HEK293T (cell line): ENCODE measurements at regions not wholly inside any gene's neighbourhood (a gene's known extent, or its start where the extent isn't known, plus 50 kb on each side); places are given as distances from the start of the nearest gene placed in this dataset.

Experiments
- CTCF ChIA-PET: fragments of 350-600 bp; formaldehyde crosslinking; extraction: SDS; loops from one replicate; lab custom pipeline; 2021; ENCODE audit warnings: antibody characterized with exemption, inconsistent platforms; lab: Yijun Ruan, JAX
- POLR2A ChIA-PET: fragments of 350-600 bp; formaldehyde crosslinking; extraction: SDS; loops from one replicate; lab custom pipeline; 2020; ENCODE audit warnings: antibody characterized with exemption, inconsistent platforms; lab: Yijun Ruan, JAX
- DNase-seq: peaks from one replicate; pipeline ENCODE4 v3.0.0; 2012; ENCODE audit warnings: mixed read lengths; ENCODE audit errors: extremely low spot score
- ARNT ChIP-seq: fragments of 450-650 bp; IDR thresholded peaks from 2 replicates; pipeline ENCODE4 v1.6.1; 2017; ENCODE audit warnings: mild to moderate bottlenecking
- BHLHE40 ChIP-seq: fragments of 450-650 bp; IDR thresholded peaks from 2 replicates; pipeline ENCODE4 v1.6.1; 2016; ENCODE audit warnings: mild to moderate bottlenecking, moderate library complexity, borderline replicate concordance
- CTBP1 ChIP-seq: fragments of 450-650 bp; IDR thresholded peaks from 2 replicates; pipeline ENCODE4 v1.6.1; 2016; ENCODE audit warnings: borderline replicate concordance
- ELF4 ChIP-seq: fragments of 450-650 bp; IDR thresholded peaks from 2 replicates; pipeline ENCODE4 v1.6.1; 2017; ENCODE audit warnings: antibody characterized with exemption
- FOXA1 ChIP-seq: fragments of 450-650 bp; IDR thresholded peaks from 2 replicates; pipeline ENCODE4 v1.6.1; 2016; ENCODE audit warnings: mild to moderate bottlenecking
- FOXK2 ChIP-seq: fragments of 450-650 bp; IDR thresholded peaks from 2 replicates; pipeline ENCODE4 v1.6.1; 2016; ENCODE audit warnings: mild to moderate bottlenecking
- FOXM1 ChIP-seq: fragments of 450-650 bp; IDR thresholded peaks from 2 replicates; pipeline ENCODE4 v1.6.1; 2017; ENCODE audit warnings: mild to moderate bottlenecking, borderline replicate concordance
- HDGF ChIP-seq: fragments of 450-650 bp; IDR thresholded peaks from 2 replicates; pipeline ENCODE4 v1.6.1; 2017; ENCODE audit warnings: antibody characterized with exemption, borderline replicate concordance
- L3MBTL2 ChIP-seq: fragments of 450-650 bp; conservative IDR thresholded peaks from 2 replicates; pipeline ENCODE4 v1.6.1; 2016; ENCODE audit warnings: mild to moderate bottlenecking
- LEF1 ChIP-seq: fragments of 450-650 bp; IDR thresholded peaks from 2 replicates; pipeline ENCODE4 v1.6.1; 2017; ENCODE audit warnings: mild to moderate bottlenecking, borderline replicate concordance
- NFRKB ChIP-seq: fragments of 450-650 bp; IDR thresholded peaks from 2 replicates; pipeline ENCODE4 v1.6.1; 2016; ENCODE audit warnings: mild to moderate bottlenecking, moderate library complexity
- PKNOX1 ChIP-seq: fragments of 450-650 bp; IDR thresholded peaks from 2 replicates; pipeline ENCODE4 v1.6.1; 2016
- SP1 ChIP-seq: fragments of 450-650 bp; IDR thresholded peaks from 2 replicates; pipeline ENCODE4 v1.6.1; 2017
- SUZ12 ChIP-seq: fragments of 450-650 bp; IDR thresholded peaks from 2 replicates; pipeline ENCODE4 v1.6.1; 2016; ENCODE audit warnings: mild to moderate bottlenecking
- TARDBP ChIP-seq: fragments of 450-650 bp; IDR thresholded peaks from 2 replicates; pipeline ENCODE4 v1.6.1; 2016
- ZNF384 ChIP-seq: fragments of 450-650 bp; IDR thresholded peaks from 2 replicates; pipeline ENCODE4 v1.6.1; 2016

GRCh38 chr4:36665985-36666527 is 384.6 kb downstream of the DTHD1 start:
- CTCF ChIA-PET: no interaction called here
- TF ChIP-seq ELF4 (no peak), FOXK2 (no peak), TARDBP (no peak), SP1 (no peak), LEF1 (no peak), FOXA1 (no peak)
- no peak for DNase-seq
- POLR2A ChIA-PET: no interaction called here

- no peak for TF ChIP-seq NFRKB
- TF ChIP-seq SUZ12: no peak
- no peak for TF ChIP-seq ARNT
- no peak for TF ChIP-seq FOXA1
- TF ChIP-seq CTBP1: no peak
- TF ChIP-seq PKNOX1: no peak
- no peak for TF ChIP-seq LEF1
- TF ChIP-seq HDGF: no peak
- no peak for TF ChIP-seq L3MBTL2
- TF ChIP-seq TARDBP: no peak
- no peak for TF ChIP-seq BHLHE40
- TF ChIP-seq SP1: no peak
- TF ChIP-seq ELF4: no peak
- no peak for TF ChIP-seq FOXM1
- TF ChIP-seq ZNF384: no peak
- no peak for TF ChIP-seq FOXK2
- CTCF ChIA-PET: no interaction called here
Measured at GRCh38 chr4:36675436-36675835, 394.0 kb downstream of the DTHD1 start.

GRCh38 chr4:36676139-36677050 is 395.0 kb downstream of the DTHD1 start:
- ChIA-PET POLR2A (no interaction called here), CTCF (no interaction called here)
- no peak for TF ChIP-seq ZNF384
- no peak for DNase-seq

More at GRCh38 chr4:36675436-36675835, 394.0 kb downstream of the DTHD1 start:
- no peak for DNase-seq
- POLR2A ChIA-PET: no interaction called here

- ChIA-PET CTCF (no interaction called here), POLR2A (no interaction called here)
- TF ChIP-seq SP1: no peak
- no peak for TF ChIP-seq HDGF
- no peak for TF ChIP-seq TARDBP
- no peak for TF ChIP-seq SUZ12
- no peak for DNase-seq
Measured at GRCh38 chr4:36677112-36677511, 395.7 kb downstream of the DTHD1 start.

GRCh38 chr4:36677874-36678273 is 396.5 kb downstream of the DTHD1 start:
- no peak for DNase-seq

GRCh38 chr4:36687681-36688080 is 406.3 kb downstream of the DTHD1 start:
- POLR2A ChIA-PET: no interaction called here
- CTCF ChIA-PET: no interaction called here
- no peak for TF ChIP-seq L3MBTL2
- TF ChIP-seq HDGF: no peak
- TF ChIP-seq LEF1: no peak
- TF ChIP-seq TARDBP: no peak
- no peak for TF ChIP-seq PKNOX1
- no peak for TF ChIP-seq FOXK2
- TF ChIP-seq SP1: no peak
- no peak for TF ChIP-seq CTBP1
- TF ChIP-seq FOXA1: no peak
- no peak for TF ChIP-seq ARNT
- no peak for TF ChIP-seq ZNF384
- TF ChIP-seq ELF4: no peak
- TF ChIP-seq SUZ12: no peak
- no peak for TF ChIP-seq FOXM1
- no peak for TF ChIP-seq NFRKB
- TF ChIP-seq BHLHE40: no peak
- no peak for DNase-seq

More at GRCh38 chr4:36677874-36678273, 396.5 kb downstream of the DTHD1 start:
- TF ChIP-seq FOXM1 (no peak), NFRKB (no peak), ZNF384 (no peak), TARDBP (no peak), BHLHE40 (no peak), PKNOX1 (no peak), SUZ12 (no peak), ELF4 (no peak), HDGF (no peak), LEF1 (no peak), FOXA1 (no peak), CTBP1 (no peak)
- POLR2A ChIA-PET: no interaction called here
- CTCF ChIA-PET: no interaction called here

GRCh38 chr4:36692586-36692985 is 411.2 kb downstream of the DTHD1 start:
- no peak for DNase-seq
- POLR2A ChIA-PET: no interaction called here
- CTCF ChIA-PET: no interaction called here
- TF ChIP-seq LEF1 (no peak), ELF4 (no peak), SP1 (no peak), TARDBP (no peak), FOXM1 (no peak), PKNOX1 (no peak), SUZ12 (no peak), FOXA1 (no peak), L3MBTL2 (no peak), CTBP1 (no peak), ARNT (no peak), BHLHE40 (no peak), ZNF384 (no peak), HDGF (no peak)
